GM12878 (cell line): ENCODE measurements at regions not wholly inside any gene's neighbourhood (a gene's known extent, or its start where the extent isn't known, plus 50 kb on each side); places are given as distances from the start of the nearest gene placed in this dataset.

Experiments used
- POLR2A ChIP-seq: IDR thresholded peaks from 2 replicates; pipeline ENCODE4 v1.6.1; 2011; ENCODE audit warnings: low read depth, mild to moderate bottlenecking, low read length
- TF ChIP-seq, protein P1 (sequence below): IDR thresholded peaks from 2 replicates; pipeline ENCODE4 v1.6.1; 2011; ENCODE audit warnings: low read depth, mild to moderate bottlenecking, low read length, moderate library complexity, borderline replicate concordance; ENCODE audit errors: extremely low read depth
- TF ChIP-seq, protein P2 (sequence below), 3 experiments: IDR thresholded peaks in 2 of 3; conservative IDR thresholded peaks in 1 of 3; 2 replicates each; pipeline ENCODE4 v1.5.1; 2011; ENCODE audit warnings: low read depth in 3 of 3, low read length in 3 of 3, mild to moderate bottlenecking in 3 of 3, control low read depth in 2 of 3, moderate library complexity in 2 of 3, inconsistent platforms in 1 of 3, mixed read lengths in 1 of 3; ENCODE audit not compliant: control insufficient read depth in 2 of 3, insufficient read depth in 1 of 3; ENCODE audit errors: extremely low read depth in 1 of 3

DNA sequence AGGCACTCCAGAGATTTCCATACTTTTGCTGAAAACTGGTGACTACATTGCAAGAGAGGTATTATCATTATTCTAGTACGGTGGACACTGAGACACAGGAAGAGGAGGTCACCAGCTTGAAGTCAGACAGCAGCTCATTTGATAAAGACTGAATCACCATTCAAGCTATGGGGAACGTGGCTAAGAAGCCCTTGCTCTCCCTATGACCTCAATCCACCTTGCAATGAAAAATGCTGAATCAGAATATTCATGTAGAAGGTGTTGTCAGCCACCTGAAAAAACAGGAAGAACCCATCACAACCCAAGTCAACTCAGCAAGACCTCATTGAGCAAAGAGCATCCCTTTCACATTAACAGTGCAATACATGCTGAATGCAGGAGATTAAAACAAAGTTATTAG is 59.0 kb upstream of the FGGY start:
- no peak for TF ChIP-seq POLR2A
- TF ChIP-seq, protein P1, sequence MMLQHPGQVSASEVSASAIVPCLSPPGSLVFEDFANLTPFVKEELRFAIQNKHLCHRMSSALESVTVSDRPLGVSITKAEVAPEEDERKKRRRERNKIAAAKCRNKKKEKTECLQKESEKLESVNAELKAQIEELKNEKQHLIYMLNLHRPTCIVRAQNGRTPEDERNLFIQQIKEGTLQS: no peak
- TF ChIP-seq, protein P2, sequence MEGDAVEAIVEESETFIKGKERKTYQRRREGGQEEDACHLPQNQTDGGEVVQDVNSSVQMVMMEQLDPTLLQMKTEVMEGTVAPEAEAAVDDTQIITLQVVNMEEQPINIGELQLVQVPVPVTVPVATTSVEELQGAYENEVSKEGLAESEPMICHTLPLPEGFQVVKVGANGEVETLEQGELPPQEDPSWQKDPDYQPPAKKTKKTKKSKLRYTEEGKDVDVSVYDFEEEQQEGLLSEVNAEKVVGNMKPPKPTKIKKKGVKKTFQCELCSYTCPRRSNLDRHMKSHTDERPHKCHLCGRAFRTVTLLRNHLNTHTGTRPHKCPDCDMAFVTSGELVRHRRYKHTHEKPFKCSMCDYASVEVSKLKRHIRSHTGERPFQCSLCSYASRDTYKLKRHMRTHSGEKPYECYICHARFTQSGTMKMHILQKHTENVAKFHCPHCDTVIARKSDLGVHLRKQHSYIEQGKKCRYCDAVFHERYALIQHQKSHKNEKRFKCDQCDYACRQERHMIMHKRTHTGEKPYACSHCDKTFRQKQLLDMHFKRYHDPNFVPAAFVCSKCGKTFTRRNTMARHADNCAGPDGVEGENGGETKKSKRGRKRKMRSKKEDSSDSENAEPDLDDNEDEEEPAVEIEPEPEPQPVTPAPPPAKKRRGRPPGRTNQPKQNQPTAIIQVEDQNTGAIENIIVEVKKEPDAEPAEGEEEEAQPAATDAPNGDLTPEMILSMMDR (IDR thresholded peaks at IDR 0.05 in 2 of 3, conservative IDR thresholded peaks at IDR 0.05 in 1 of 3; ENCODE audit: control insufficient read depth in 2 of 3, extremely low read depth in 1 of 3, insufficient read depth in 1 of 3, low read depth in 3 of 3, low read length in 3 of 3): no peak
